K562 (cell line): ENCODE measurements at regions not wholly inside any gene's neighbourhood (a gene's known extent, or its start where the extent isn't known, plus 50 kb on each side); places are given as distances from the start of the nearest gene placed in this dataset.
A peak's percentile ranks its signal among the peaks of the same experiment; 100 is the strongest.

Experiments
- CREB1 ChIP-seq, 2 experiments: sonication (generic) in 1 of 2; formaldehyde crosslinking in 1 of 2; IDR thresholded peaks; 2 replicates each; pipeline versions ENCODE4 v1.6.1 to v1.8.0; 2012 to 2022; ENCODE audit warnings: inconsistent platforms in 1 of 2, mild to moderate bottlenecking in 1 of 2, missing genetic modification reagents in 1 of 2, moderate library complexity in 1 of 2
- FOXJ2 ChIP-seq: fragments of 200-800 bp; sonication (Bioruptor generic); IDR thresholded peaks from 2 replicates; pipeline ENCODE4 v1.6.1; 2016; ENCODE audit warnings: missing genetic modification characterization, missing compliant biosample characterization
- KAT8 ChIP-seq: fragments of 450-650 bp; IDR thresholded peaks from 2 replicates; pipeline ENCODE4 v1.6.1; 2016; ENCODE audit warnings: low read depth, mild to moderate bottlenecking
- MTA3 ChIP-seq: fragments of 450-650 bp; formaldehyde crosslinking; IDR thresholded peaks from 2 replicates; pipeline ENCODE4 v1.6.1; 2017; ENCODE audit warnings: mild to moderate bottlenecking, borderline replicate concordance
- MYBL2 ChIP-seq, 2 experiments: fragments of 450-650 bp in 1 of 2; sonication (generic) in 1 of 2; formaldehyde crosslinking in 1 of 2; IDR thresholded peaks; 2 replicates each; pipeline versions ENCODE4 v1.6.1 to v1.8.1; 2017 to 2022; ENCODE audit warnings: borderline replicate concordance in 1 of 2, inconsistent platforms in 1 of 2, low read depth in 1 of 2, mild to moderate bottlenecking in 1 of 2, missing genetic modification reagents in 1 of 2, moderate library complexity in 1 of 2
- MYNN ChIP-seq, 2 experiments: sonication (generic); formaldehyde crosslinking in 1 of 2; IDR thresholded peaks; 2 replicates each; pipeline versions ENCODE4 v1.5.0 to v1.6.1; 2016 to 2020; ENCODE audit warnings: antibody characterized with exemption in 1 of 2, missing genetic modification reagents in 1 of 2
- NFE2 ChIP-seq: IDR thresholded peaks from 2 replicates; pipeline ENCODE4 v1.6.1; 2014; ENCODE audit warnings: antibody characterized with exemption, low read depth
- NKRF ChIP-seq: fragments of 450-650 bp; IDR thresholded peaks from 2 replicates; pipeline ENCODE4 v1.6.1; 2016; ENCODE audit warnings: borderline replicate concordance
- PYGO2 ChIP-seq: fragments of 450-650 bp; IDR thresholded peaks from 2 replicates; pipeline ENCODE4 v1.6.1; 2016; ENCODE audit warnings: mild to moderate bottlenecking, missing genetic modification characterization, moderate library complexity, missing compliant biosample characterization
- TBP ChIP-seq: optimal IDR thresholded peaks from 2 replicates; pipeline ENCODE3; 2011; ENCODE audit warnings: low read depth, low read length, improper control_type of control experiment
- THRAP3 ChIP-seq: fragments of 450-650 bp; IDR thresholded peaks from 2 replicates; pipeline ENCODE4 v1.6.1; 2016; ENCODE audit warnings: mild to moderate bottlenecking, inconsistent platforms, borderline replicate concordance
- ZBTB11 ChIP-seq, 3 experiments: fragments of 200-800 bp in 1 of 3; fragments of 250-450 bp in 1 of 3; fragments of 450-650 bp in 1 of 3; sonication (Bioruptor Pico) in 1 of 3; sonication (Bioruptor generic) in 1 of 3; formaldehyde crosslinking in 1 of 3; IDR thresholded peaks; 2 replicates each; pipeline versions ENCODE4 v1.6.1 to v1.8.0; 2016 to 2022; ENCODE audit warnings: mild to moderate bottlenecking in 2 of 3, missing genetic modification characterization in 2 of 3, missing compliant biosample characterization in 1 of 3, moderate library complexity in 1 of 3
- ZNF134 ChIP-seq: fragments of 250-450 bp; sonication (Bioruptor Pico); conservative IDR thresholded peaks from 2 replicates; pipeline ENCODE4 v1.4.0; 2020
- ZNF311 ChIP-seq: fragments of 250-450 bp; sonication (Bioruptor Pico); IDR thresholded peaks from 2 replicates; pipeline ENCODE4 v1.4.0; 2020; ENCODE audit warnings: mild to moderate bottlenecking, moderate library complexity
- ZNF561 ChIP-seq: fragments of 450-650 bp; formaldehyde crosslinking; conservative IDR thresholded peaks from 2 replicates; pipeline ENCODE4 v1.4.0; 2020; ENCODE audit warnings: mild to moderate bottlenecking, moderate library complexity
- ZNF766 ChIP-seq: fragments of 200-800 bp; sonication (Bioruptor generic); conservative IDR thresholded peaks from 2 replicates; pipeline ENCODE4 v1.6.1; 2016; ENCODE audit warnings: missing genetic modification characterization, missing compliant biosample characterization
- ZSCAN29 ChIP-seq: fragments of 450-650 bp; IDR thresholded peaks from 2 replicates; pipeline ENCODE4 v1.6.1; 2017
- TF ChIP-seq, protein P1 (sequence below): fragments of 450-650 bp; IDR thresholded peaks from 2 replicates; pipeline ENCODE4 v1.6.1; 2016; ENCODE audit warnings: low read depth, mild to moderate bottlenecking, moderate library complexity
- TF ChIP-seq, protein P2 (sequence below): fragments of 250-450 bp; sonication (Bioruptor Pico); IDR thresholded peaks from 2 replicates; pipeline ENCODE4 v1.9.0; 2021; ENCODE audit warnings: mild to moderate bottlenecking

- TF ChIP-seq, protein P1, sequence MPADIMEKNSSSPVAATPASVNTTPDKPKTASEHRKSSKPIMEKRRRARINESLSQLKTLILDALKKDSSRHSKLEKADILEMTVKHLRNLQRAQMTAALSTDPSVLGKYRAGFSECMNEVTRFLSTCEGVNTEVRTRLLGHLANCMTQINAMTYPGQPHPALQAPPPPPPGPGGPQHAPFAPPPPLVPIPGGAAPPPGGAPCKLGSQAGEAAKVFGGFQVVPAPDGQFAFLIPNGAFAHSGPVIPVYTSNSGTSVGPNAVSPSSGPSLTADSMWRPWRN = no peak
- TF ChIP-seq ZNF134 (CRISPR knock-in tag) (0 out of 2 replicates have a peak, but pooled peaks have one; percentile 4), NKRF (no peak), MTA3 (0 out of 2 replicates have a peak, but pooled peaks have one; percentile 10), ZBTB11 (CRISPR knock-in tag; IDR thresholded peaks at IDR 0.05) (no peak; a peak in 2 of 6 replicates), MYBL2 (IDR thresholded peaks at IDR 0.05; ENCODE audit: low read depth) (peak; percentile 93), MYBL2 (CRISPR knock-in tag; IDR thresholded peaks at IDR 0.05; ENCODE audit: borderline replicate concordance) (no peak), NFE2 (0 out of 2 replicates have a peak, but pooled peaks have one; percentile 2), ZNF766 (CRISPR knock-in tag) (no peak), THRAP3 (no peak), ZNF311 (CRISPR knock-in tag) (peak; percentile 58; the same call in 1 of the 2 replicates), TBP (peak; percentile 21), FOXJ2 (tag) (peak; percentile 51; the same call in 1 of the 2 replicates), ZNF561 (CRISPR knock-in tag) (no peak), ZSCAN29 (0 out of 2 replicates have a peak, but pooled peaks have one; percentile 4), MYNN (IDR thresholded peaks at IDR 0.05) (no peak), MYNN (CRISPR knock-in tag; IDR thresholded peaks at IDR 0.05) (no peak), PYGO2 (tag) (peak; percentile 43; the same call in 1 of the 2 replicates), KAT8 (no peak), CREB1 (IDR thresholded peaks at IDR 0.05) (0 out of 2 replicates have a peak, but pooled peaks have one; percentile 1), CREB1 (CRISPR knock-in tag; IDR thresholded peaks at IDR 0.05) (no peak)
- TF ChIP-seq, protein P2, sequence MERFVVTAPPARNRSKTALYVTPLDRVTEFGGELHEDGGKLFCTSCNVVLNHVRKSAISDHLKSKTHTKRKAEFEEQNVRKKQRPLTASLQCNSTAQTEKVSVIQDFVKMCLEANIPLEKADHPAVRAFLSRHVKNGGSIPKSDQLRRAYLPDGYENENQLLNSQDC (CRISPR knock-in tag) = no peak
These were observed 161.1 kb upstream of the TBL1XR1 start (continued) for GRCh38 chr3:177358091-177358976.
